HCT116 (cell line): ENCODE measurements at regions not wholly inside any gene's neighbourhood (a gene's known extent, or its start where the extent isn't known, plus 50 kb on each side); places are given as distances from the start of the nearest gene placed in this dataset.

Experiments used
- CEBPB ChIP-seq: IDR thresholded peaks from 2 replicates; pipeline ENCODE4 v1.6.1; 2012; ENCODE audit warnings: low read depth
- EGR1 ChIP-seq: IDR thresholded peaks from 2 replicates; pipeline ENCODE4 v1.6.1; 2012; ENCODE audit warnings: low read depth
- EZH2 ChIP-seq: fragments of 200-600 bp; sonication (generic); IDR thresholded peaks from 2 replicates; pipeline ENCODE4 v1.6.1; 2017; ENCODE audit warnings: antibody characterized with exemption, mixed run types
- EZH2phosphoT487 ChIP-seq: fragments of 200-600 bp; IDR thresholded peaks from 2 replicates; pipeline ENCODE4 v1.6.1; 2018; ENCODE audit warnings: antibody characterized with exemption, borderline replicate concordance
- FOSL1 ChIP-seq: IDR thresholded peaks from 2 replicates; pipeline ENCODE4 v1.6.1; 2012; ENCODE audit warnings: low read depth
- JUND ChIP-seq: IDR thresholded peaks from 2 replicates; pipeline ENCODE4 v1.6.1; 2012
- POLR2A ChIP-seq: IDR thresholded peaks from 2 replicates; pipeline ENCODE4 v1.7.0; 2011; ENCODE audit warnings: borderline replicate concordance; ENCODE audit not compliant: insufficient read depth, insufficient read length; ENCODE audit errors: extremely low read depth
- POLR2AphosphoS5 ChIP-seq: IDR thresholded peaks from 2 replicates; pipeline ENCODE4 v1.6.1; 2011; ENCODE audit warnings: mild to moderate bottlenecking, low read depth, low read length, moderate library complexity
- RAD21 ChIP-seq: IDR thresholded peaks from 2 replicates; pipeline ENCODE4 v1.6.1; 2012; ENCODE audit warnings: low read depth, mild to moderate bottlenecking
- REST ChIP-seq: IDR thresholded peaks from 2 replicates; pipeline ENCODE4 v1.6.1; 2012; ENCODE audit warnings: low read depth
- TCF7L2 ChIP-seq: IDR thresholded peaks from 2 replicates; pipeline ENCODE4 v1.7.0; 2011; ENCODE audit warnings: borderline replicate concordance, inconsistent platforms; ENCODE audit not compliant: insufficient read depth, insufficient read length; ENCODE audit errors: extremely low read depth
- TF ChIP-seq, protein P1 (sequence below), 3 experiments: fragments of 200-600 bp in 1 of 3; sonication (generic) in 1 of 3; IDR thresholded peaks in 2 of 3; conservative IDR thresholded peaks in 1 of 3; 2 replicates each; pipeline ENCODE4 v1.5.1; 2012 to 2017; ENCODE audit warnings: low read depth in 2 of 3, low read length in 2 of 3, antibody characterized with exemption in 1 of 3, borderline replicate concordance in 1 of 3, control low read depth in 1 of 3, mild to moderate bottlenecking in 1 of 3, mixed read lengths in 1 of 3, mixed run types in 1 of 3, moderate library complexity in 1 of 3; ENCODE audit not compliant: insufficient read depth in 1 of 3

DNA sequence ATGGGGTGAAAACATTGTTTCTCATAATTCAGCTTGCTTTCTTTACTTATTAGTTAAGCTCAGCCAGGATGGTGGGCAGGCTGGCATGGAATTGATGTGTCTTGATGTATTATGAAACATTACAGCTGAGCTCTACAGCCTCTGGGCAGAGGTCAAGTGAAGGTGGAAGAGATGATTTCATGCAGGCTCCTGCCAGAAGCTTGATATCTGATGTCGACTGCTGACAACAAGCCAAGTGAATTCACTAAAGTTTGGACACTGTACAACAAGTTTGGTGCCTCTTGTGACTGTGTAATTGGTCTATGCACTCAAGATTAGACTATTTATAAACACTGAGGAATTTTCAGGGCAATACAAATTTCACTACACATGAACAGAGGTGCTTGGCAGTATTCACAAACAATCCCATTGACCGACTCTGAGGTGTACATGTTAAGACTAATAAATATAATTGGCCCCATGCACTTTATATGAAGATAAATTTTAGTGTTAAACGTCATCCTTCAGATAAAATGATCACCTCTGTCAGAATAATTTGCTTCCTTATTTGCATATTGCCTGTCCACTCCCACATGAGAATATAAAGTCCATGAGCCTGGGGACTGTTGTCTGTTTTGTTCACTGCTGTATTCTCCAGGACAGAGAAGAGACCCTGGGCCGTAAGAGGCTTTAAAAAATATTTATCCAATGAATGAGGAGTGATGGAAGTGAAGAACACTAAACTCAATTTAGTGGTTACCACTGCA, 612.2 kb downstream of the IQCM start:
- TF ChIP-seq, protein P1, sequence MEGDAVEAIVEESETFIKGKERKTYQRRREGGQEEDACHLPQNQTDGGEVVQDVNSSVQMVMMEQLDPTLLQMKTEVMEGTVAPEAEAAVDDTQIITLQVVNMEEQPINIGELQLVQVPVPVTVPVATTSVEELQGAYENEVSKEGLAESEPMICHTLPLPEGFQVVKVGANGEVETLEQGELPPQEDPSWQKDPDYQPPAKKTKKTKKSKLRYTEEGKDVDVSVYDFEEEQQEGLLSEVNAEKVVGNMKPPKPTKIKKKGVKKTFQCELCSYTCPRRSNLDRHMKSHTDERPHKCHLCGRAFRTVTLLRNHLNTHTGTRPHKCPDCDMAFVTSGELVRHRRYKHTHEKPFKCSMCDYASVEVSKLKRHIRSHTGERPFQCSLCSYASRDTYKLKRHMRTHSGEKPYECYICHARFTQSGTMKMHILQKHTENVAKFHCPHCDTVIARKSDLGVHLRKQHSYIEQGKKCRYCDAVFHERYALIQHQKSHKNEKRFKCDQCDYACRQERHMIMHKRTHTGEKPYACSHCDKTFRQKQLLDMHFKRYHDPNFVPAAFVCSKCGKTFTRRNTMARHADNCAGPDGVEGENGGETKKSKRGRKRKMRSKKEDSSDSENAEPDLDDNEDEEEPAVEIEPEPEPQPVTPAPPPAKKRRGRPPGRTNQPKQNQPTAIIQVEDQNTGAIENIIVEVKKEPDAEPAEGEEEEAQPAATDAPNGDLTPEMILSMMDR (IDR thresholded peaks at IDR 0.05 in 2 of 3, conservative IDR thresholded peaks at IDR 0.05 in 1 of 3; ENCODE audit: borderline replicate concordance in 1 of 3, insufficient read depth in 1 of 3, low read depth in 2 of 3, low read length in 2 of 3): no peak
- TF ChIP-seq POLR2A: no peak
- TF ChIP-seq TCF7L2: no peak
- TF ChIP-seq REST: no peak
- no peak for TF ChIP-seq EZH2
- TF ChIP-seq FOSL1: no peak
- TF ChIP-seq CEBPB: no peak
- TF ChIP-seq JUND: no peak
- no peak for TF ChIP-seq RAD21
- no peak for TF ChIP-seq EGR1
- no peak for TF ChIP-seq POLR2AphosphoS5
- no peak for TF ChIP-seq EZH2phosphoT487
